HepG2 (cell line): ENCODE measurements at regions not wholly inside any gene's neighbourhood (a gene's known extent, or its start where the extent isn't known, plus 50 kb on each side); places are given as distances from the start of the nearest gene placed in this dataset.

Experiments
- ASH2L ChIP-seq: fragments of 300-600, 200-600 bp; sonication (generic); IDR thresholded peaks from 2 replicates; pipeline ENCODE4 v1.7.0; 2017; ENCODE audit warnings: low read depth, mild to moderate bottlenecking, moderate library complexity, mixed read lengths, low read length; ENCODE audit not compliant: insufficient read length
- BHLHE40 ChIP-seq: IDR thresholded peaks from 2 replicates; pipeline ENCODE4 v1.6.1; 2011; ENCODE audit warnings: low read length, improper control_type of control experiment
- CAMTA2 ChIP-seq: sonication (generic); formaldehyde crosslinking; IDR thresholded peaks from 2 replicates; pipeline ENCODE4 v1.4.0; 2020; ENCODE audit warnings: mild to moderate bottlenecking, missing genetic modification reagents, borderline replicate concordance
- EHMT2 ChIP-seq: fragments of 200-600 bp; sonication (generic); IDR thresholded peaks from 2 replicates; pipeline ENCODE4 v1.7.0; 2017; ENCODE audit warnings: antibody characterized with exemption, low read depth, low read length, borderline replicate concordance
- ELF3 ChIP-seq: IDR thresholded peaks from 2 replicates; pipeline ENCODE4 v1.6.1; 2016; ENCODE audit warnings: missing genetic modification reagents, missing compliant biosample characterization
- ETV5 ChIP-seq: IDR thresholded peaks from 2 replicates; pipeline ENCODE4 v1.6.1; 2018; ENCODE audit warnings: missing biosample characterization, missing genetic modification reagents, inconsistent platforms, borderline replicate concordance
- FOXA1 ChIP-seq, 2 experiments: fragments of 450-650 bp in 1 of 2; sonication (generic) in 1 of 2; formaldehyde crosslinking in 1 of 2; IDR thresholded peaks; 2 replicates each; pipeline versions ENCODE4 v1.4.0 to v1.6.1; 2016 to 2020; ENCODE audit warnings: missing genetic modification reagents in 1 of 2
- GABPA ChIP-seq, 2 experiments: IDR thresholded peaks; 2 replicates each; pipeline ENCODE4 v1.6.1; 2011 to 2016; ENCODE audit warnings: low read depth in 2 of 2, low read length in 1 of 2, missing biosample characterization in 1 of 2, missing genetic modification characterization in 1 of 2
- HMG20B ChIP-seq: conservative IDR thresholded peaks from 2 replicates; pipeline ENCODE4 v1.6.1; 2016; ENCODE audit warnings: missing genetic modification reagents, missing compliant biosample characterization
- HNF4A ChIP-seq: sonication (generic); formaldehyde crosslinking; IDR thresholded peaks from 2 replicates; pipeline ENCODE4 v1.4.0; 2020; ENCODE audit warnings: missing genetic modification reagents
- PITX1 ChIP-seq: sonication (generic); formaldehyde crosslinking; IDR thresholded peaks from 2 replicates; pipeline ENCODE4 v1.5.1; 2020; ENCODE audit warnings: mild to moderate bottlenecking, missing genetic modification reagents
- SETDB1 ChIP-seq: sonication (generic); formaldehyde crosslinking; IDR thresholded peaks from 2 replicates; pipeline ENCODE4 v1.5.1; 2020; ENCODE audit warnings: missing genetic modification reagents, mild to moderate bottlenecking, borderline replicate concordance
- SOX5 ChIP-seq: IDR thresholded peaks from 2 replicates; pipeline ENCODE4 v1.6.1; 2016; ENCODE audit warnings: borderline replicate concordance
- THYN1 ChIP-seq: sonication (generic); formaldehyde crosslinking; IDR thresholded peaks from 2 replicates; pipeline ENCODE4 v1.8.1; 2023; ENCODE audit warnings: low read depth, mild to moderate bottlenecking, moderate library complexity, missing genetic modification reagents, borderline replicate concordance
- YY1 ChIP-seq: IDR thresholded peaks from 2 replicates; pipeline ENCODE4 v1.6.1; 2011; ENCODE audit warnings: low read length, low read depth, moderate library complexity, mild to moderate bottlenecking; ENCODE audit not compliant: insufficient read depth, insufficient replicate concordance
- ZSCAN31 ChIP-seq: sonication (generic); formaldehyde crosslinking; IDR thresholded peaks from 2 replicates; pipeline ENCODE4 v1.5.0; 2020; ENCODE audit warnings: low read depth, mild to moderate bottlenecking, missing genetic modification reagents
- TF ChIP-seq, protein P1 (sequence below): sonication (generic); formaldehyde crosslinking; IDR thresholded peaks from 2 replicates; pipeline ENCODE4 v1.5.0; 2020; ENCODE audit warnings: missing genetic modification reagents, mild to moderate bottlenecking, borderline replicate concordance
- TF ChIP-seq, protein P2 (sequence below): IDR thresholded peaks from 2 replicates; pipeline ENCODE4 v1.6.1; 2012; ENCODE audit warnings: low read depth, low read length, improper control_type of control experiment
- TF ChIP-seq, protein P3 (sequence below): sonication (generic); formaldehyde crosslinking; IDR thresholded peaks from 2 replicates; pipeline ENCODE4 v1.8.1; 2022; ENCODE audit warnings: low read depth, mild to moderate bottlenecking, missing genetic modification reagents
- TF ChIP-seq, protein P4 (sequence below): sonication (generic); formaldehyde crosslinking; IDR thresholded peaks from 2 replicates; pipeline ENCODE4 v1.5.1; 2020; ENCODE audit warnings: mild to moderate bottlenecking, moderate library complexity, missing genetic modification reagents
- TF ChIP-seq, protein P5 (sequence below): sonication (generic); formaldehyde crosslinking; IDR thresholded peaks from 2 replicates; pipeline ENCODE4 v1.8.1; 2023; ENCODE audit warnings: missing genetic modification reagents, inconsistent platforms, borderline replicate concordance

DNA sequence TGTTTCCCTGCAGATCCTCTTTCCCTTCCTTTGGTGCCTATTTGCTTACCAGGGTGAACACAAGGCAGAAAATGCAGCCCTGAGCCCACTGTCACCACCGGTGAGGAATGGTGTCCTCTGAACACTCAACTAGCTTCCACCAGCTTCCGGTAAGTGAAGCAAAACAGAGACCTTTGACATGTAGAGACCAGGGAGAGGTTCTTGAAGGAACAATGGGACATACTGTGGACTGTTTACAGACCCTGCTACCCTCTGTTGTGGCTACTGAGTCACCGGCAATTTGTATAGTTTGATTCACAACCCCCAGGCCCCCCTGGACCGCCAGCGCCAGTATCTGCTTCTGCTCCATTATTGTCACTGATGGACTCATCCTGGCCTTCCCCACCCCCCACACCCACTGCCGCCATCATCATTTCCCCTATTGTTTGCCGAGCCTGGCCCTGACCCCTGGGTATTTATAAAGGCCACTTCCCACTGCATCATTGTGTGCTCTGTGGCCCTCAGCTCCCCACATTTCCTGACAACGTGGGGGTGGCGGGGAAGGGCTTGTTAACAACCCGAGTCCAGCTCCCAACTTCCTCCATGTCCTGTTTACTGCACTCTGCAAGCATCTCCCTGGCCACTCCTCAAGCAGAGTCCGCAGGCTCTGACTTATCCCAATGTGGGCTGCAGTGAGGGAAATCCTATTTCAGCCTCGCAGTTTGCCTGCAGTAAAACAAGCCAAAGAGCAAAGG lies 252.9 kb downstream of the ETS1 start (continued):
- TF ChIP-seq, protein P1, sequence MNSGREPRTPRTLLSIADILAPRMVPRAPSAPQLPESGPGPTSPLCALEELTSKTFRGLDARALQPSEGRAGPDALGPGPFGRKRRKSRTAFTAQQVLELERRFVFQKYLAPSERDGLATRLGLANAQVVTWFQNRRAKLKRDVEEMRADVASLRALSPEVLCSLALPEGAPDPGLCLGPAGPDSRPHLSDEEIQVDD = no peak
- TF ChIP-seq, protein P2, sequence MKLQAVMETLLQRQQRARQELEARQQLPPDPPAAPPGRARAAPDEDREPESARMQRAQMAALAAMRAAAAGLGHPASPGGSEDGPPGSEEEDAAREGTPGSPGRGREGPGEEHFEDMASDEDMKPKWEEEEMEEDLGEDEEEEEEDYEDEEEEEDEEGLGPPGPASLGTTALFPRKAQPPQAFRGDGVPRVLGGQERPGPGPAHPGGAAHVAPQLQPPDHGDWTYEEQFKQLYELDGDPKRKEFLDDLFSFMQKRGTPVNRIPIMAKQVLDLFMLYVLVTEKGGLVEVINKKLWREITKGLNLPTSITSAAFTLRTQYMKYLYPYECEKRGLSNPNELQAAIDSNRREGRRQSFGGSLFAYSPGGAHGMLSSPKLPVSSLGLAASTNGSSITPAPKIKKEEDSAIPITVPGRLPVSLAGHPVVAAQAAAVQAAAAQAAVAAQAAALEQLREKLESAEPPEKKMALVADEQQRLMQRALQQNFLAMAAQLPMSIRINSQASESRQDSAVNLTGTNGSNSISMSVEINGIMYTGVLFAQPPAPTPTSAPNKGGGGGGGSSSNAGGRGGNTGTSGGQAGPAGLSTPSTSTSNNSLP = no peak
- TF ChIP-seq ETV5 (CRISPR knock-in tag) (peak; percentile 53; the same call in 1 of the 2 replicates), THYN1 (no peak), HMG20B (CRISPR knock-in tag) (no peak), SETDB1 (CRISPR knock-in tag) (no peak), SOX5 (CRISPR knock-in tag) (peak; percentile 84), ZSCAN31 (CRISPR knock-in tag) (no peak), CAMTA2 (CRISPR knock-in tag) (no peak), EHMT2 (0 out of 2 replicates have a peak, but pooled peaks have one; percentile 62), FOXA1 (IDR thresholded peaks at IDR 0.05) (no peak), FOXA1 (CRISPR knock-in tag; IDR thresholded peaks at IDR 0.05) (no peak), GABPA (IDR thresholded peaks at IDR 0.05; ENCODE audit: low read depth, low read length) (no peak), GABPA (CRISPR knock-in tag; IDR thresholded peaks at IDR 0.05; ENCODE audit: low read depth) (peak; percentile 23; the same call in 1 of the 2 replicates), PITX1 (no peak), YY1 (peak; percentile 29), HNF4A (CRISPR knock-in tag) (peak; percentile 37; the same call in 1 of the 2 replicates), ASH2L (peak; percentile 25), ELF3 (CRISPR knock-in tag) (peak; percentile 45), BHLHE40 (peak; percentile 21; the same call in 1 of the 2 replicates)
- TF ChIP-seq, protein P3, sequence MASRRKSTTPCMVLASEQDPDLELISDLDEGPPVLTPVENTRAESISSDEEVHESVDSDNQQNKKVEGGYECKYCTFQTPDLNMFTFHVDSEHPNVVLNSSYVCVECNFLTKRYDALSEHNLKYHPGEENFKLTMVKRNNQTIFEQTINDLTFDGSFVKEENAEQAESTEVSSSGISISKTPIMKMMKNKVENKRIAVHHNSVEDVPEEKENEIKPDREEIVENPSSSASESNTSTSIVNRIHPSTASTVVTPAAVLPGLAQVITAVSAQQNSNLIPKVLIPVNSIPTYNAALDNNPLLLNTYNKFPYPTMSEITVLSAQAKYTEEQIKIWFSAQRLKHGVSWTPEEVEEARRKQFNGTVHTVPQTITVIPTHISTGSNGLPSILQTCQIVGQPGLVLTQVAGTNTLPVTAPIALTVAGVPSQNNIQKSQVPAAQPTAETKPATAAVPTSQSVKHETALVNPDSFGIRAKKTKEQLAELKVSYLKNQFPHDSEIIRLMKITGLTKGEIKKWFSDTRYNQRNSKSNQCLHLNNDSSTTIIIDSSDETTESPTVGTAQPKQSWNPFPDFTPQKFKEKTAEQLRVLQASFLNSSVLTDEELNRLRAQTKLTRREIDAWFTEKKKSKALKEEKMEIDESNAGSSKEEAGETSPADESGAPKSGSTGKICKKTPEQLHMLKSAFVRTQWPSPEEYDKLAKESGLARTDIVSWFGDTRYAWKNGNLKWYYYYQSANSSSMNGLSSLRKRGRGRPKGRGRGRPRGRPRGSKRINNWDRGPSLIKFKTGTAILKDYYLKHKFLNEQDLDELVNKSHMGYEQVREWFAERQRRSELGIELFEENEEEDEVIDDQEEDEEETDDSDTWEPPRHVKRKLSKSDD (CRISPR knock-in tag) = no peak
- TF ChIP-seq, protein P4, sequence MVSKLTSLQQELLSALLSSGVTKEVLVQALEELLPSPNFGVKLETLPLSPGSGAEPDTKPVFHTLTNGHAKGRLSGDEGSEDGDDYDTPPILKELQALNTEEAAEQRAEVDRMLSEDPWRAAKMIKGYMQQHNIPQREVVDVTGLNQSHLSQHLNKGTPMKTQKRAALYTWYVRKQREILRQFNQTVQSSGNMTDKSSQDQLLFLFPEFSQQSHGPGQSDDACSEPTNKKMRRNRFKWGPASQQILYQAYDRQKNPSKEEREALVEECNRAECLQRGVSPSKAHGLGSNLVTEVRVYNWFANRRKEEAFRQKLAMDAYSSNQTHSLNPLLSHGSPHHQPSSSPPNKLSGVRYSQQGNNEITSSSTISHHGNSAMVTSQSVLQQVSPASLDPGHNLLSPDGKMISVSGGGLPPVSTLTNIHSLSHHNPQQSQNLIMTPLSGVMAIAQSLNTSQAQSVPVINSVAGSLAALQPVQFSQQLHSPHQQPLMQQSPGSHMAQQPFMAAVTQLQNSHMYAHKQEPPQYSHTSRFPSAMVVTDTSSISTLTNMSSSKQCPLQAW (CRISPR knock-in tag) = no peak
- TF ChIP-seq, protein P5, sequence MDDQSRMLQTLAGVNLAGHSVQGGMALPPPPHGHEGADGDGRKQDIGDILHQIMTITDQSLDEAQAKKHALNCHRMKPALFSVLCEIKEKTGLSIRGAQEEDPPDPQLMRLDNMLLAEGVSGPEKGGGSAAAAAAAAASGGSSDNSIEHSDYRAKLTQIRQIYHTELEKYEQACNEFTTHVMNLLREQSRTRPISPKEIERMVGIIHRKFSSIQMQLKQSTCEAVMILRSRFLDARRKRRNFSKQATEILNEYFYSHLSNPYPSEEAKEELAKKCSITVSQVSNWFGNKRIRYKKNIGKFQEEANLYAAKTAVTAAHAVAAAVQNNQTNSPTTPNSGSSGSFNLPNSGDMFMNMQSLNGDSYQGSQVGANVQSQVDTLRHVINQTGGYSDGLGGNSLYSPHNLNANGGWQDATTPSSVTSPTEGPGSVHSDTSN (CRISPR knock-in tag) = no peak
